Left renal pelvis (tissue), 4 donors: ENCODE measurements at regions not wholly inside any gene's neighbourhood (a gene's known extent, or its start where the extent isn't known, plus 50 kb on each side); places are given as distances from the start of the nearest gene placed in this dataset.

Source experiments
- DNase-seq, 4 donors: peaks; one replicate each; pipeline ENCODE4 v3.0.0-alpha.2; 2013; ENCODE audit warnings: low read depth in 4 of 4, low spot score in 3 of 4

- no peak for DNase-seq
Observed at GRCh38 chr11:28476049-28476448, 367.9 kb downstream of the METTL15 start.

GRCh38 chr11:28472904-28473303, 364.7 kb downstream of the METTL15 start:
- DNase-seq, result no peak

- DNase-seq, result no peak
Observed at GRCh38 chr11:28471537-28471936, 363.3 kb downstream of the METTL15 start.

GRCh38 chr11:28470180-28470579, 362.0 kb downstream of the METTL15 start:
- no peak for DNase-seq

- no peak for DNase-seq
Observed at GRCh38 chr11:28466506-28466905, 358.3 kb downstream of the METTL15 start.

- no peak for DNase-seq
Observed at GRCh38 chr11:28464252-28464867, 356.2 kb downstream of the METTL15 start.

- no peak for DNase-seq
Observed at GRCh38 chr11:28463826-28464225, 355.6 kb downstream of the METTL15 start.

GRCh38 chr11:28461846-28462245, 353.7 kb downstream of the METTL15 start:
- no peak for DNase-seq

- DNase-seq, result no peak
Observed at GRCh38 chr11:28461338-28461737, 353.1 kb downstream of the METTL15 start.

GRCh38 chr11:28460348-28460747, 352.2 kb downstream of the METTL15 start:
- no peak for DNase-seq

GRCh38 chr11:28459912-28460311, 351.7 kb downstream of the METTL15 start:
- no peak for DNase-seq

GRCh38 chr11:28457481-28458065, 349.4 kb downstream of the METTL15 start:
- no peak for DNase-seq

GRCh38 chr11:28448186-28448585, 340.0 kb downstream of the METTL15 start:
- DNase-seq, result no peak

- no peak for DNase-seq
Observed at GRCh38 chr11:28447226-28447625, 339.0 kb downstream of the METTL15 start.

- DNase-seq, result no peak
Observed at GRCh38 chr11:28442131-28442530, 333.9 kb downstream of the METTL15 start.

GRCh38 chr11:28439403-28439802, 331.2 kb downstream of the METTL15 start:
- no peak for DNase-seq

GRCh38 chr11:28420099-28420498, 311.9 kb downstream of the METTL15 start:
- DNase-seq, result no peak

- DNase-seq, result no peak
Observed at GRCh38 chr11:28417601-28418323, 309.6 kb downstream of the METTL15 start.

- no peak for DNase-seq
Observed at GRCh38 chr11:28412029-28412428, 303.8 kb downstream of the METTL15 start.

- DNase-seq, result no peak
Observed at GRCh38 chr11:28401446-28401845, 293.3 kb downstream of the METTL15 start.

- DNase-seq, result no peak
Observed at GRCh38 chr11:28400331-28401100, 292.3 kb downstream of the METTL15 start.
